AG09319 (cell line): ENCODE measurements at regions not wholly inside any gene's neighbourhood (a gene's known extent, or its start where the extent isn't known, plus 50 kb on each side); places are given as distances from the start of the nearest gene placed in this dataset.

Source experiments
- DNase-seq: peaks from one replicate; pipeline ENCODE4 v3.0.0-alpha.2; 2010; ENCODE audit warnings: low read depth; ENCODE audit errors: extremely low read depth
- TF ChIP-seq, protein P1 (sequence below): IDR thresholded peaks from 2 replicates; pipeline ENCODE4 v1.5.1; 2011; ENCODE audit warnings: low read depth, mild to moderate bottlenecking, inconsistent platforms, low read length, moderate library complexity

DNA sequence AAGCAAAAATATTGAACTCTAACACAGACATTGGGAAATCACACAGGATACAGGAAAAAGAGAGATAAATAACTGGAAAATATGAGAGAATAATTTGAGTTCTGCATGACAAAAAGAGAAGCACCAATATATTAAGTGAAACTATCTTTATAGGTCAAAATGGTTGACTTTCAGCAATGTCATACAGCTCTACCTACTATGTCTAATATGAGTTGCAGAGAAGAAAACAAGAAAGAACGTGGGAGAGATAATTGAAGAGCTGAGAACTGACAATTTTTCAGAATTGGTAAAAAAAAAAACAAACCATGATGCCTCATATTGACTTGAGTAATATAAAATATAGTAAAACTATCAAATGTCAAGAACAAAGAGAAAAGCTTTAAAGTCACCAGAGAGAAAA is 221.7 kb downstream of the BCL11B start:
- DNase-seq = no peak
- TF ChIP-seq, protein P1, sequence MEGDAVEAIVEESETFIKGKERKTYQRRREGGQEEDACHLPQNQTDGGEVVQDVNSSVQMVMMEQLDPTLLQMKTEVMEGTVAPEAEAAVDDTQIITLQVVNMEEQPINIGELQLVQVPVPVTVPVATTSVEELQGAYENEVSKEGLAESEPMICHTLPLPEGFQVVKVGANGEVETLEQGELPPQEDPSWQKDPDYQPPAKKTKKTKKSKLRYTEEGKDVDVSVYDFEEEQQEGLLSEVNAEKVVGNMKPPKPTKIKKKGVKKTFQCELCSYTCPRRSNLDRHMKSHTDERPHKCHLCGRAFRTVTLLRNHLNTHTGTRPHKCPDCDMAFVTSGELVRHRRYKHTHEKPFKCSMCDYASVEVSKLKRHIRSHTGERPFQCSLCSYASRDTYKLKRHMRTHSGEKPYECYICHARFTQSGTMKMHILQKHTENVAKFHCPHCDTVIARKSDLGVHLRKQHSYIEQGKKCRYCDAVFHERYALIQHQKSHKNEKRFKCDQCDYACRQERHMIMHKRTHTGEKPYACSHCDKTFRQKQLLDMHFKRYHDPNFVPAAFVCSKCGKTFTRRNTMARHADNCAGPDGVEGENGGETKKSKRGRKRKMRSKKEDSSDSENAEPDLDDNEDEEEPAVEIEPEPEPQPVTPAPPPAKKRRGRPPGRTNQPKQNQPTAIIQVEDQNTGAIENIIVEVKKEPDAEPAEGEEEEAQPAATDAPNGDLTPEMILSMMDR = no peak

DNA sequence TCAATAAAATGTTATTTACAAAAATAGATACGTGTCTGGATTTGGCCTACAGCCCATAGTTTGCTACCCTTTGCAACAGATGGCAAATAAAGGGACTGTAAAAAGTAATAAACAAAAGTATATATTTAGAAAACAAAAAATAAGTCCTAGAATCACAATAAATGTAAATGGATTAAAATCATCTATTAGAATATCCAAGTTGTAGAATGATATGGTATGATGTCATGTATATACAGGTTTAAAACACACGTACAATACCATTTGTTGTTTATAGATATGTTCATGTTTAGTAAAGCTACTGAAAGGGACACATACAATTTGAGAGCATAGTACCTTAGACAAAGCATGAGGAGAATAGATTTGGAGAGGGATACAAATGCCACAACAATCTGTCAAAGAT is 219.5 kb downstream of the BCL11B start:
- DNase-seq = no peak
- TF ChIP-seq, protein P1 = no peak

DNA sequence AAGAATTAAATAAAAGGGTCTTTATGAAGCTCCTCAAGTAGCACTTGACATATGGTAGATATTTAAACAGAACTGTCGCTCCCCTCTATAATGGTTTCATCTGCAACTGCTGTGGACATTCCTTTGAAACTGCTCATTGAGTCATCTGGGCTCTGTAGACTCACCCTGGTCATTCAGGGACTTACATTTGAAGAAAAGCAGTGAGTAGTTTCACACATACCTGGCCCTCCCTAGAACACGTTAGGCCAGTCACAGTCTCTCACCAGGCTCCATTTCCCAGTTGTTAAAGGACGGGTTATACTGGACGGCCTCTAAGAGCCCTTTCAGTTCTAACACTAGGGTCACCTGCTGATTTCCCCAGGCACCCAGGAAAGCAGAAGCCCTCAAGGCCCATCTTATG is 217.0 kb downstream of the BCL11B start:
- TF ChIP-seq, protein P1 = no peak
- DNase-seq = no peak

DNA sequence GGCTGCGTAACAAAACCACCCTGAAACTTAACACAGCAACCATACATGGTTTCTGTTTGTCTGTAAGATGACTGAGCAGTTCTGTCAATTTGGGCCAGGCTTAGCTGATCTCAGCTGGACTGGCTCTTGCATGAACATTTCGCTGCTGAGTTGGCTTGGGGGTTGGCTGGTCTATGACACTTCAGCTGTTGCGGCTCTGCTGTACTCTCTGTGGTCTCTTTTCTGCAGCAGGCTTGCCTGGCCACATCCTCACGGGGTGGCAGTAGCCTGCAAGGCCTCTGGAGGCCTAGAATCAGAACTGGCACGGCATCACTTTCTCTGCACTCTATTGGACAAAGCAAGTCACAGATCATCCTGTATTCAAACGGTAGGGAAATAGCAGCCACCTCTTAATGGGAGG is 216.2 kb downstream of the BCL11B start:
- no peak for DNase-seq
- TF ChIP-seq, protein P1 = no peak

DNA sequence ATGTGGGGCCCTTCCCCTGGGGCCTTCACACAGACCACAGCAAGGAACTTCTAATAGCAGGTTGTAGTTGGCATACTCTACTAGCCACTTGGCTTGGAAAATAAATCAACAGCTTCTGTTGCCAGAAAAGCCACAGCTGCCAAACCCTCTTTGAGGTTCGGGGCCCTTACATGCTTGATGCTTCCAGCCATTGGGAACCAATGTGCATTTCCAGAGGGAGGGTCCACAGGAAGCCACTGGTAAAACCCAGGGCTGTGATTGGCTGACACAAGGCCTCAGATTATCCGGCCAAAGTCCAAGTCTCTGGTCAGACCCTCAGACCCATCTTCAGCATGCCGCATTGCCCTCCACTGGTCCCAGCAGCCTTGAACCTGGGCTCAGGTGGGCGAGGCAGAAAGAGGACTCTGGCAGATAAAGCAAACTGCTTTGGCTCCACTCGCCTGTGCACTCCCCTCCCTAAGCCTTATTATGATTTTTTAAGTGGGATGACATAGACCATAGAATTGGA is 214.4 kb downstream of the BCL11B start:
- TF ChIP-seq, protein P1 = no peak
- DNase-seq = no peak

DNA sequence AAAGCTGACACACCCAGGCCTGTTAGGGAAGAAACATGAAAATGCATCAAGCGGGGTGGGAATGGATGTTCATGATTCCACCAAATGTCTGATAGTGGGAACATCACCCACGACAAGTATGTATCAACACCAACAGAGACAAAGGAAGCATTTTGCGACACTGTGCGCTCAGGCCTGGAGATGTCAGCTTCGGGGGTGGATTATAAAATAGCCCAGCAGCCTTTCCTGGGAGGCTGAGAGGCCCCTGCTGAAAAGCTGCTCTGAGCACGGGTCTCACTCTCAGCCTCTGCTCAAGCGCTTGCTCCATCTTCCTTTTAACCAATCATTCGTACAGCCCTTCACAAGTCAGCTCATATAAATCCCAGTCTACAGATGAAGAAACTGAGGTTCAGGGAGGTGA is 213.5 kb downstream of the BCL11B start:
- TF ChIP-seq, protein P1 = no peak
- DNase-seq = no peak

DNA sequence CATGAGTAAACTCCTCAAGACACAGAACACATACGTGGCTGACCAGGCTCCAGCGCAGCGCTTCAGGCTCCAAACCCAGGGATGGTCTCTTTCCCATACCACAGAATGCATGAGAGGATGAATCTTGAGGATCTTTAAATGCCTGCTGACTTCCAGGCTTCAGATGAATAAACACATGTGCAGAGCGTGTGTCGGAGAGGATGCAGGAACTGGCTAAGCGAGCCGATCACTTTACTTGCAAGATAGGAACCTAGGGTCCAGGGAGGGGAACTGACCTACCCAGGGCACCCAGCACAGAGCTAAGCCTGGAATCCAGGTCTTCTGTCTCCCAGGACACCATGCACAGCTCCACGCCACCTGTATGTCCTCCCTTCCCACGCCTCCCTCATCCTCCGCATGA is 209.8 kb downstream of the BCL11B start:
- TF ChIP-seq, protein P1 = no peak
- no peak for DNase-seq
